ENCODE measurements at regions not wholly inside any gene's neighbourhood (a gene's known extent, or its start where the extent isn't known, plus 50 kb on each side); places are given as distances from the start of the nearest gene placed in this dataset.

DNA sequence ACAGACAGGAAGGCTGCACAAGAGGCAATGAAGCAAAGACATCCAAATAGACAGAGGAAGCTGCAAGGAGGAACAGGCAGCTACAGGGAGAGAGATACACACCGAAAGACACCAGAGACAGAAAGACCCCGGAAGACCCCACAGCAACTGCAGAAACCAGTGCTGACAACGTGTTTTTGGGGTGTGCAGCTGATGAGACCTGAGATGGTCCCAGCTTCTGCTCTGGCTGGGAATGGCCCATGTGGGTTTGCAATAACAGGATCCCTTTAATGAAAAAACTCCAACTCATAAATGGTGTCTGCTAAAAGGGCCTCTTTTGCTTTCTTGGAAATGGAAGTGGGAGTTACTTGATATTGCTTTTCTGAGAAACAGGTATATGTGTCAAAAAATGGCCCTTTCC is 101.5 kb upstream of the CDH11 start:
- no peak for DNase-seq (ENCODE audit: low spot score)
- H3K4me2 ChIP-seq = no peak overlapping the region
- H3K27me3 ChIP-seq = no peaks in the 10 kb centered on the region
- no peak overlapping the region for H2AFZ ChIP-seq
- no peak overlapping the region for H3K4me3 ChIP-seq
- H4K20me1 ChIP-seq (ENCODE audit: insufficient read depth, poor library complexity, severe bottlenecking) = no peaks in the 10 kb centered on the region
- no peaks in the 10 kb centered on the region for H3K4me1 ChIP-seq (ENCODE audit: insufficient read depth)
- no peak overlapping the region for H3K27ac ChIP-seq
- TF ChIP-seq EZH2 (IDR thresholded peaks at IDR 0.05; ENCODE audit: borderline replicate concordance) = no peak
- TF ChIP-seq, protein P1, sequence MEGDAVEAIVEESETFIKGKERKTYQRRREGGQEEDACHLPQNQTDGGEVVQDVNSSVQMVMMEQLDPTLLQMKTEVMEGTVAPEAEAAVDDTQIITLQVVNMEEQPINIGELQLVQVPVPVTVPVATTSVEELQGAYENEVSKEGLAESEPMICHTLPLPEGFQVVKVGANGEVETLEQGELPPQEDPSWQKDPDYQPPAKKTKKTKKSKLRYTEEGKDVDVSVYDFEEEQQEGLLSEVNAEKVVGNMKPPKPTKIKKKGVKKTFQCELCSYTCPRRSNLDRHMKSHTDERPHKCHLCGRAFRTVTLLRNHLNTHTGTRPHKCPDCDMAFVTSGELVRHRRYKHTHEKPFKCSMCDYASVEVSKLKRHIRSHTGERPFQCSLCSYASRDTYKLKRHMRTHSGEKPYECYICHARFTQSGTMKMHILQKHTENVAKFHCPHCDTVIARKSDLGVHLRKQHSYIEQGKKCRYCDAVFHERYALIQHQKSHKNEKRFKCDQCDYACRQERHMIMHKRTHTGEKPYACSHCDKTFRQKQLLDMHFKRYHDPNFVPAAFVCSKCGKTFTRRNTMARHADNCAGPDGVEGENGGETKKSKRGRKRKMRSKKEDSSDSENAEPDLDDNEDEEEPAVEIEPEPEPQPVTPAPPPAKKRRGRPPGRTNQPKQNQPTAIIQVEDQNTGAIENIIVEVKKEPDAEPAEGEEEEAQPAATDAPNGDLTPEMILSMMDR (IDR thresholded peaks at IDR 0.05; ENCODE audit: poor library complexity) = no peak
- no peaks in the 10 kb centered on the region for H3K9me3 ChIP-seq (ENCODE audit: low read depth)
- H3K79me2 ChIP-seq = no peaks in the 10 kb centered on the region
- 66% methylated on average over 3 of the region's 3 CpGs for WGBS (ENCODE audit: low lambda C conversion rate, missing lambda C conversion rate)
- no peaks in the 10 kb centered on the region for H3K9me2 ChIP-seq (replicated peaks; ENCODE audit: insufficient read depth)
- H3K36me3 ChIP-seq (replicated peaks; ENCODE audit: insufficient read depth, low read depth) = no peaks in the 10 kb centered on the region

DNA sequence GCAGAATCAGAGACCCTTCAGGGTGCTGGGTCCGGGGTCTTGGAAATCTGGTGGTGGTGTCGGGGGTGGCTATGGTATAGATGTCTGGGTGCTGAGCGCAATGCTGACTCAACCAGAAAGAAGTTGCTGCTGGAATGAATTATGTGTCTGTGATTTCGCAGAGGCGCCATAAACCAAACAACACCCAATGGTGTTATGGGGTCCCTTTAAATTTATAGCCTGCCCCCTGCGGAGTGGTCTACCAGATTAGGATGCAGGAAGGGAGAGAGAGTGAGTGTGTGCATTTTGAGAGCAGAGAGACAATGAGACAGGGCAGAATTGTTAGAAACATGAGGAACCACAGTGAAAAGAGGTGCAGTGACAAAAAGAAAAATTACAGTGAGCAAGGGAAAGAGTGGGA is 100.7 kb upstream of the CDH11 start:
- no peaks in the 10 kb centered on the region for H4K20me1 ChIP-seq (ENCODE audit: insufficient read depth, poor library complexity, severe bottlenecking)
- H3K4me3 ChIP-seq = no peak overlapping the region
- H3K27me3 ChIP-seq = no peaks in the 10 kb centered on the region
- no peak for DNase-seq (ENCODE audit: low spot score)
- H3K27ac ChIP-seq = no peak overlapping the region
- no peak overlapping the region for H2AFZ ChIP-seq
- no peaks in the 10 kb centered on the region for H3K4me1 ChIP-seq (ENCODE audit: insufficient read depth)
- H3K4me2 ChIP-seq = no peak overlapping the region
- no peaks in the 10 kb centered on the region for H3K36me3 ChIP-seq (replicated peaks; ENCODE audit: insufficient read depth, low read depth)
- no peaks in the 10 kb centered on the region for H3K9me3 ChIP-seq (ENCODE audit: low read depth)
- H3K79me2 ChIP-seq = no peaks in the 10 kb centered on the region
- WGBS (ENCODE audit: low lambda C conversion rate, missing lambda C conversion rate) = 86% methylated on average over 6 of the region's 6 CpGs
- TF ChIP-seq, protein P1 (IDR thresholded peaks at IDR 0.05; ENCODE audit: poor library complexity) = no peak
- no peak for TF ChIP-seq EZH2phosphoT487 (IDR thresholded peaks at IDR 0.05; ENCODE audit: low read depth, severe bottlenecking, unreplicated experiment)
- no peak for TF ChIP-seq EZH2 (IDR thresholded peaks at IDR 0.05; ENCODE audit: borderline replicate concordance)
- no peaks in the 10 kb centered on the region for H3K9me2 ChIP-seq (replicated peaks; ENCODE audit: insufficient read depth)

DNA sequence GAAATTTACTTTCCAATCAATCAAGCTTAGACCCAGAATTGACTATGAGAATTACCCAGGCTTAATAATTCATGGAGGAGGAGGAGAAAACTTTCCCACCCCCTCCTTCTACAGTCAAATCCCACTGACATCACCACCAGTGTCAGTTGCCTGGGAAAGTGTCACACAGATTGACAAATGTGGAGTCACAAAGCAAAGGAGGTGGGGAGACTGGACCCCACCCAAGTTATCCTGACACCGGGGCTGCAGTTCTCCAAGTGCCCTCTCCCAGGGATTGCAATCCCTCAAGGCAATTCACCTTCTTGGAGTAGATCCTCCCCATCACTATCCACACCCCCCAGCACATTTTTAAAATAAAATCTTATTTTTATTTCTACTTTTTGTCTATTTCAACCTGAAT is 100.2 kb upstream of the CDH11 start:
- WGBS (ENCODE audit: low lambda C conversion rate, missing lambda C conversion rate) = 90% methylated on average over 1 of the region's 1 CpG

More for the DNA sequence above, 100.2 kb upstream of the CDH11 start:
- no peak for TF ChIP-seq EZH2 (IDR thresholded peaks at IDR 0.05; ENCODE audit: borderline replicate concordance)
- TF ChIP-seq, protein P1 (IDR thresholded peaks at IDR 0.05; ENCODE audit: poor library complexity) = no peak
- no peak for TF ChIP-seq EZH2phosphoT487 (IDR thresholded peaks at IDR 0.05; ENCODE audit: low read depth, severe bottlenecking, unreplicated experiment)
- no peaks in the 10 kb centered on the region for H4K20me1 ChIP-seq (ENCODE audit: insufficient read depth, poor library complexity, severe bottlenecking)
- no peak overlapping the region for H3K27ac ChIP-seq
- H3K4me3 ChIP-seq = no peak overlapping the region
- H3K79me2 ChIP-seq = no peaks in the 10 kb centered on the region
- no peaks in the 10 kb centered on the region for H3K36me3 ChIP-seq (replicated peaks; ENCODE audit: insufficient read depth, low read depth)
- no peaks in the 10 kb centered on the region for H3K27me3 ChIP-seq
- no peaks in the 10 kb centered on the region for H3K4me1 ChIP-seq (ENCODE audit: insufficient read depth)
- no peaks in the 10 kb centered on the region for H3K9me2 ChIP-seq (replicated peaks; ENCODE audit: insufficient read depth)
- no peak overlapping the region for H3K4me2 ChIP-seq
- no peaks in the 10 kb centered on the region for H3K9me3 ChIP-seq (ENCODE audit: low read depth)
- DNase-seq (ENCODE audit: low spot score) = no peak
- no peak overlapping the region for H2AFZ ChIP-seq
